Sciatic nerve (tissue), 2 donors: ENCODE measurements at regions not wholly inside any gene's neighbourhood (a gene's known extent, or its start where the extent isn't known, plus 50 kb on each side); places are given as distances from the start of the nearest gene placed in this dataset.
"Not testable (repeated sequence)": the region's sequence is repeated elsewhere in the genome, so short reads cannot be mapped to it uniquely, and the experiment has no call there.

Experiments
- ATAC-seq: fragments of 200-7000 bp; cut with Tn5 transposase; one replicate; pipeline ENCODE4 v1.9.1; 2020; ENCODE audit warnings: mild to moderate bottlenecking, moderate library complexity
- DNase-seq: peaks from one replicate; pipeline ENCODE4 v3.0.0-alpha.2; 2020; ENCODE audit warnings: low spot score
- intact Hi-C: fragments of 100-400 bp; cut with DNase I; formaldehyde crosslinking; loops from one replicate; pipeline ENCODE4 v1.14.2; 2022
- donor health status: DM: no; HTN: no; CAD: no.
- donor health status: DM: no; HTN: no; CAD: no.

DNA sequence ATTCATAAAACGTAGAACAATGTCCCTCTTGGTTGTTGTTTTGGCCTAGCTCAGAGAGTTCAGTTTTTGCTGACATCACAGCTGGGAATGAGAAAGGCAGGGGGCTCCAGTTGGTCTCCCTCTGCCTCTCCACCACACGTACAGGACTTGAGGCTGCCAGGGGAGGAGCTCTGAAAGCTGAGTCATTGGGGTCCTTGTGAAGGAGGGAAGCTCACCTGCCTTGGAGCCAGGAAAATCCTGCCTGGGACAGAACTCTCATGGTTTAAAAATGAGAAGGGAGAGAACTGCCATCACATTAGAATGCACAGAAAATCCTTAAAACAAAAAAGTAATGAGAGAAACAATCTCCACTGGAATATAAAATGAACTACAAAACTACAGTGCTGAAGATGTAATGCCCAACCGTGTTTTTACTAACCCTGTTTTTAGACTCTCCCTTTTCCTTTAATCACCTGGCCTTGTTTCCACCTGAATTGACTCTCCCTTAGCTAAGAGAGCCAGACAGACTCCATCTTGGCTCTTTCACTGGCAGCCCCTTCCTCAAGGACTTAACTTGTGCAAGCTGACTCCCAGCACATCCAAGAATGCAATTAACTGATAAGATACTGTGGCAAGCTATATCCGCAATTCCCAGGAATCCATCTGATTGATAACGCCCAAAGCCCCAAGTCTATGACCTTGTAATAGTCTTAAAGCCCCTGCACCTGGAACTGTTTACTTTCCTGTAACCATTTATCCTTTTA, 58.6 kb upstream of the TARP start:
- ATAC-seq, intact Hi-C loops, DNase-seq: not testable (repeated sequence)

DNA sequence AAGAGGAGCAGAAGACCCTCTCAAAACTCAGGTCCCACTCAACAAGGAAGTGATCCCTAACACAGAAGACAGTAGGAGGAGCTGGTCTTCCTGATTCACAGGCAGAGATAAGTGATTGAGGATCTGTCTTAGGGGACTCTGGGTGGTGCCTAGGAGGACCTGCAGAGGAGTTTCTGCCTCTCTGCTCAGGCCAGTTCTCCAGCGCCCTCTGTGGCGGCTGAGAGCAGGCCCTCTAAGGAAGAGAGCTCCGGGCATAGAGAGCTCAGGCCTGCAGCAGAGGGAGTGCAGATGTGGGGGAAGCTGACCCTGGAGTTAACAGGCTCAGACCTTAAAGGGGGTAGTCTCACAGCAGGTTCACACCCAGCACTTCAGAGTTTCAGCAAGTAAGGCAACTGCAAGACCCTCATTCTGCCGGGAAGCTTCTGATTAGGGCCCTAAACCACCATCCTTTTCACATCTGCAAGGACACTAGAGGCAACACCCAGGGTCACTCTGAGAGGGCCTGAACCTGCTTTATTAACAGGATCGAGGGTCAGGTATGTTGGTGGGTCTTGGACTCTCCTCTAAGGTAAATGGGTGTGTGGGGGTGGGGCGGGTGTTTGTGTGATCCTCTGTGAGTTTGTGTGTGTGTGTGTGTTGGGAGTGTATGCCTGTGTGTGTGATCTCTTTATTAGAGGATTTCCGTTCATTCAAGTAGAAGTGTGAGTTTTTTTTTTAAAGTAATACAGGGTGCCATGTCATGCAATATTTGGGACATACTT, 57.6 kb upstream of the TARP start:
- DNase-seq (no peak), ATAC-seq (no peak)

DNA sequence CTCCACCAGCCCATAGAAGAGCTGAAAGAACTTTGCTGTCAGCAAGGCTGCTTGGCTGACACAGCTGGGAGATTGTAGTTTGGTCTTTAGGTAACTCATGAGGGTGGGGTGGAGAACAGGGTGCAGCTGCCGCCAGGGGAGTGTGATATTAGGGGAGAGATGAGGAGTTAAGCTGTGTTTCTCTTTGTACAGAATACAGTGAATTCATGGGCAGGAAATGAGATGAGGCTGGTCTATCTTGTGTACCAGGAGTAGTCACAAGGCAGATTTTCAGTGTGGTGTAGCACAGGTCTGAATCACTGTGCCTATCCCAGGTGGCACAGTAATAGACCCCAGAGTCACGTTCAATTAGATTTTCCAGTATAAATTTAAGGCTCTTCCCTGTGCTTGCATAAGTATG, 56.6 kb upstream of the TARP start:
- intact Hi-C loops = no loop called here
- peak; percentile 17 for ATAC-seq

More for the DNA sequence above, 57.6 kb upstream of the TARP start:
- intact Hi-C loops = no loop called here

DNA sequence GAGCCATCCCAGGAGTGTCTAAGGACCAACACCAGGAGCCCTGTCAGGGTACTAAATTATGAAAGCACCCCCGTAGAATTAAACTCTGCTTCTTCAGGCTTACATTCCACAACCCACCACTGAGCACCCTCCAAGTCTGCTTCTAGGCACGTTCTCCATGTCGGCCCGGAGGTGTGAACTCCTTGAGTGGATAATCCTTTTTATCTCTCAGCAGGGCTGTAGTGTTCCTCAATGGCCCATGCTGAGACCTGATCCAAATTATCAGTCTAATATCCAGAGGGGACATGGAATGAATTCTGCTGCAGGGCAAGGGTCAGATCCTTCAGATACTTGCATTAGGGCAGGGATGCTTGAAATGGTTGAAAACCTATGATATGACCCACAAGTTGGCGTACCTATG, 55.9 kb upstream of the TARP start:
- intact Hi-C loops = no loop called here
- DNase-seq (no peak), ATAC-seq (no peak)

More for the DNA sequence above, 56.6 kb upstream of the TARP start:
- DNase-seq = no peak

DNA sequence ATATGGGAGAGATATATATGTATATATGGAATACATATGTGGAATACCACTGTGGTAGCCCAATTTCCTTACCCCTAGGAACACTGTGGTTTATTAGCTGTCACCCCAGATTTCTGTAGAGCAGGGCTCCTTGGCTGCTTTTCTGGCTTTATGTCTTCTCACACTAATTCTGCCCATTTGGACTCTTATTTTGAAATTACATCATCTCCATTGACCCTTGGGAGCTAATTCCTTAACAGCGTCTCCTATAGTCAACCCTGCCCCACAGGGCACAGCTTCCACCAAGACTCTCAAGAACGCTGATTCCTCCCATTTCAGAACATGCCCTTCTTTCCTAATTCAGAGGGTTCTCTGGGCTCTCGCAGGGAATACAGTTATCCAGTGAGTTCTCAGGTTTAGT, 55.4 kb upstream of the TARP start:
- intact Hi-C loops = no loop called here
- DNase-seq (no peak), ATAC-seq (no peak)

DNA sequence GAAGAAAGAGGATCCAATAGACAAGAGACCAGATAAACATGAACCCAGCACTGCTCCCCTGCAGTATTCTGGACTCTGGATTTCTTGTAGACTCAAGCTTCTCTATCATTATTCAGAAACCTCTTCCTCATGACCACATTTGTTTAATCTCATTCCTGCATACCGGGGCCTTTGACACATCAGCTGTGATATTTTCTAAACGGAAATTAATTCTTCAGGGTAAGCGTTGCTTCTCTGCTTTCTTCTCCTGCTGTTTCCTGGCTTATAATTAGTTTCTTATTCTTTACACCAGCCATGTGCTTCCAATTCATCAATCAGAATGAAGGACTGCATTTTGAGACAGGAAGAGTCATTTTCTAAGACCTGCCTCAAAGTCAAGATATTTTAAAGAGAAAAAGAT, 54.2 kb upstream of the TARP start:
- ATAC-seq (no peak), DNase-seq (no peak)
- intact Hi-C loops = no loop called here
